Osteoblast (primary cell): ENCODE measurements at regions not wholly inside any gene's neighbourhood (a gene's known extent, or its start where the extent isn't known, plus 50 kb on each side); places are given as distances from the start of the nearest gene placed in this dataset.

Experiments used
- DNase-seq: peaks from one replicate; pipeline ENCODE4 v3.0.0; 2011; ENCODE audit warnings: low spot score, mixed read lengths; ENCODE audit not compliant: insufficient read length; ENCODE audit errors: missing footprints
- H2AFZ ChIP-seq: 2 replicates; pipeline ENCODE4 v1.6.0; 2011; ENCODE audit warnings: mild to moderate bottlenecking, low read length
- H3K27ac ChIP-seq: 2 replicates; pipeline ENCODE4 v1.5.1; 2011; ENCODE audit warnings: mild to moderate bottlenecking, low read depth, low read length, moderate library complexity
- H3K27me3 ChIP-seq: 2 replicates; pipeline ENCODE4 v1.6.0; 2012; ENCODE audit warnings: mild to moderate bottlenecking, control low read depth, inconsistent platforms, low read length, moderate library complexity; ENCODE audit not compliant: insufficient read depth
- H3K36me3 ChIP-seq: 2 replicates; pipeline ENCODE4 v1.5.1; 2011; ENCODE audit warnings: mild to moderate bottlenecking, low read length, control low read depth, moderate library complexity; ENCODE audit not compliant: insufficient read depth
- H3K4me1 ChIP-seq: 2 replicates; pipeline ENCODE4 v1.5.1; 2011; ENCODE audit warnings: mild to moderate bottlenecking, low read length, control low read depth, moderate library complexity; ENCODE audit not compliant: insufficient read depth
- H3K4me2 ChIP-seq: 2 replicates; pipeline ENCODE4 v1.6.0; 2011; ENCODE audit warnings: mild to moderate bottlenecking, low read length; ENCODE audit not compliant: insufficient read depth
- H3K4me3 ChIP-seq: fragments of 200-600 bp; sonication (generic); 3 replicates; pipeline ENCODE4 v1.5.1; 2012; ENCODE audit warnings: mild to moderate bottlenecking, low read length, inconsistent platforms; ENCODE audit not compliant: insufficient read depth
- H3K79me2 ChIP-seq: 2 replicates; pipeline ENCODE4 v1.6.0; 2012; ENCODE audit warnings: mild to moderate bottlenecking, low read length, control low read depth, inconsistent platforms; ENCODE audit not compliant: insufficient read depth
- H3K9me3 ChIP-seq: 2 replicates; pipeline ENCODE4 v1.5.1; 2011; ENCODE audit warnings: low read depth, low read length, control low read depth
- H4K20me1 ChIP-seq: 2 replicates; pipeline ENCODE4 v1.6.0; 2012; ENCODE audit warnings: mild to moderate bottlenecking, low read length, control low read depth; ENCODE audit not compliant: insufficient read depth
- CTCF ChIP-seq: IDR thresholded peaks from 2 replicates; pipeline ENCODE4 v1.5.1; 2011; ENCODE audit warnings: mild to moderate bottlenecking, low read depth, low read length, moderate library complexity; ENCODE audit errors: extremely low read depth

DNA sequence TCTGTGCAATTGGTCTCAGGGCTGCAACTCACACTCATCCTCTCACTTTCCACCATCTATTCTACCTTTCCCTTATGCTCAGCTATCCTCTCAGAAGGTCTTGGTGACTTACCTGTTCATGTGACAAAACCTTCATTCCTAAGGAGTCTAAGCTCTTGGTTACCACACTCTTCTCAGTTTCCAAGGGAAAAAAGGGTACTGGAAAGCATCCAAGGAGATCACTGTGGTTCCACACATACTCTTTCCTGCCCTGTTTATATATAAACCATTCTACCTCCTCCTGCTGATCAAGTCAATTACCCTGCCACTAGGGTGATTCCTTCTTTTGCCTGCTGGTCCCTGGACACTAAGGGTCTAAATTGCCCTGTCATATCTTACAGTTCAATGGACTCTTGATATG is 57.2 kb upstream of the MAML3 start:
- no peak overlapping the region for H3K27ac ChIP-seq
- TF ChIP-seq CTCF = no peak
- no peak overlapping the region for H3K4me2 ChIP-seq
- no peak for DNase-seq
- H3K4me1 ChIP-seq = no peaks in the 10 kb centered on the region
- peaks cover 26% of the 10 kb centered on the region for H3K27me3 ChIP-seq
- no peaks in the 10 kb centered on the region for H3K9me3 ChIP-seq
- H2AFZ ChIP-seq = no peak overlapping the region
- H3K36me3 ChIP-seq = no peaks in the 10 kb centered on the region
- H3K4me3 ChIP-seq = no peak overlapping the region
- H4K20me1 ChIP-seq = no peaks in the 10 kb centered on the region
- H3K79me2 ChIP-seq = no peaks in the 10 kb centered on the region

DNA sequence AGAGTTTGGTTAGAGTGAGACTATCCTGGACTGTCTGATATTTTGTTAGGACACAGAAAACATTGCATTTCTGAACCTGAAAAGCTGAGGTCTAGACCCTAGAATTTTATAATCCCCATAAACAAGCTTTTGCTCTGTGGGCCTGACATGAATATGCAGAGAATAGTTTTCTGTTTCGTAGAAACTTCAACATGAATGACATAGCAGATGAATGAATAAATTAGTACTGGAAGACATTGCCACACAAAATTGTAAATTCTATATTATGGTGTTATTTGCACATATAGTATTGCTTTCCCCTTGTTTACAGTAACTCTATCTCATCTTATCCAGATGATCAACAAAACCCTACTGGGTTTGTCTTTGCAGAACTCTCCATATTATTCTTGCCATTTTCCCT is 54.9 kb upstream of the MAML3 start:
- TF ChIP-seq CTCF = no peak
- Histone ChIP-seq H3K36me3 (no peaks in the 10 kb centered on the region), H3K4me3 (no peak overlapping the region), H3K9me3 (no peaks in the 10 kb centered on the region), H3K4me2 (no peak overlapping the region), H3K27me3 (peaks cover 35% of the 10 kb centered on the region), H3K79me2 (no peaks in the 10 kb centered on the region), H3K27ac (no peak overlapping the region), H4K20me1 (no peaks in the 10 kb centered on the region), H2AFZ (no peak overlapping the region), H3K4me1 (no peaks in the 10 kb centered on the region)
- DNase-seq = no peak
